Fibroblast of lung (primary cell): ENCODE measurements at regions not wholly inside any gene's neighbourhood (a gene's known extent, or its start where the extent isn't known, plus 50 kb on each side); places are given as distances from the start of the nearest gene placed in this dataset.

Source experiments
- DNase-seq, 2 donors: peaks; one replicate each; pipeline versions ENCODE4 v3.0.0 to v3.0.0-alpha.2; 2010; ENCODE audit warnings: low read depth in 2 of 2
- H2AFZ ChIP-seq: 2 replicates; pipeline ENCODE4 v1.5.1; 2012; ENCODE audit warnings: low read length, control low read depth, inconsistent platforms
- H3K27ac ChIP-seq: 2 replicates; pipeline ENCODE4 v1.5.1; 2011; ENCODE audit warnings: low read length, control low read depth; ENCODE audit not compliant: insufficient read depth
- H3K27me3 ChIP-seq: 2 replicates; pipeline ENCODE4 v1.5.1; 2011; ENCODE audit warnings: mild to moderate bottlenecking, low read length; ENCODE audit not compliant: control insufficient read depth, insufficient read depth
- H3K36me3 ChIP-seq: 2 replicates; pipeline ENCODE4 v1.5.1; 2011; ENCODE audit warnings: low read length; ENCODE audit not compliant: control insufficient read depth, insufficient read depth
- H3K4me1 ChIP-seq: 2 replicates; pipeline ENCODE4 v1.5.1; 2011; ENCODE audit warnings: low read length; ENCODE audit not compliant: control insufficient read depth, insufficient read depth; ENCODE audit errors: extremely low read depth
- H3K4me2 ChIP-seq: 2 replicates; pipeline ENCODE4 v1.5.1; 2011; ENCODE audit warnings: low read length, control low read depth; ENCODE audit not compliant: insufficient read depth; ENCODE audit errors: extremely low read depth
- H3K4me3 ChIP-seq, 4 experiments: fragments of 200-600 bp in 1 of 4; sonication (generic) in 1 of 4; replicated peaks in 1 of 4; 2 replicates each; pipeline ENCODE4 v1.5.1; 2011 to 2016; ENCODE audit warnings: low read length in 4 of 4, low read depth in 3 of 4, mild to moderate bottlenecking in 3 of 4, control low read depth in 2 of 4, inconsistent platforms in 1 of 4, mixed read lengths in 1 of 4; ENCODE audit not compliant: insufficient read depth in 1 of 4; ENCODE audit errors: control extremely low read depth in 1 of 4
- H3K79me2 ChIP-seq: 2 replicates; pipeline ENCODE4 v1.5.1; 2012; ENCODE audit warnings: mild to moderate bottlenecking, low read length, inconsistent platforms; ENCODE audit not compliant: control insufficient read depth, insufficient read depth
- H3K9ac ChIP-seq: 2 replicates; pipeline ENCODE4 v1.5.1; 2011; ENCODE audit warnings: mild to moderate bottlenecking, low read length, control low read depth; ENCODE audit not compliant: insufficient read depth
- H3K9me3 ChIP-seq: 2 replicates; pipeline ENCODE4 v1.5.1; 2012; ENCODE audit warnings: low read depth, low read length; ENCODE audit not compliant: control insufficient read depth, insufficient read depth
- H4K20me1 ChIP-seq: 2 replicates; pipeline ENCODE4 v1.5.1; 2011; ENCODE audit warnings: low read length; ENCODE audit not compliant: control insufficient read depth, insufficient read depth; ENCODE audit errors: extremely low read depth
- EZH2 ChIP-seq: IDR thresholded peaks from 2 replicates; pipeline ENCODE4 v1.5.1; 2012; ENCODE audit warnings: low read length, control low read depth, mild to moderate bottlenecking; ENCODE audit errors: missing control alignments
- TF ChIP-seq, protein P1 (sequence below), 2 donors: IDR thresholded peaks in 1 of 2; conservative IDR thresholded peaks in 1 of 2; 1 replicate in 1 of 2; 2 replicates in 1 of 2; pipeline ENCODE4 v1.5.1; 2011 to 2012; ENCODE audit warnings: low read length in 2 of 2, control low read depth in 1 of 2, inconsistent platforms in 1 of 2, low read depth in 1 of 2, mild to moderate bottlenecking in 1 of 2

DNA sequence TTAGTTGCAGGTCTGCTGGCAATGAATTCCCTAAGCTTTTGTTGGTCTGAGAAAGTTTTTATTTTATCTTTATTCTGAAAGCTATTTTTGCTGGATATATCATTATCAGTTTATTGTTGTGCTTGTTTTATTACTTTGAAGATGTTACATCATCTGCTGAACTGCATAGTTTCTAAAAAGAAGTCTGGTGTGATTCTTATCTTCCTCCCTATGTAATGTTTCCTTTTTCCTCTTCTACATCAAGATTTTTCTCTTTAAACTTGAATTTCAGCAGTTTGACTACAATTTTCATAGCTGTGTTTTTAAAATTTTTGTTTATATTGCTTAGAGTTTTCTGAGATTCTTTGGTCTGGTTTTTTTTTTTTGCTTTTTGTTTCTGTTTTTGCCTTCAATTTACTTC lies 137.1 kb upstream of the PMCH start:
- no peaks in the 10 kb centered on the region for H3K4me1 ChIP-seq
- H3K27ac ChIP-seq, result no peak overlapping the region
- H3K4me3 ChIP-seq, result no peak overlapping the region
- H3K9me3 ChIP-seq, result no peaks in the 10 kb centered on the region
- TF ChIP-seq, protein P1, sequence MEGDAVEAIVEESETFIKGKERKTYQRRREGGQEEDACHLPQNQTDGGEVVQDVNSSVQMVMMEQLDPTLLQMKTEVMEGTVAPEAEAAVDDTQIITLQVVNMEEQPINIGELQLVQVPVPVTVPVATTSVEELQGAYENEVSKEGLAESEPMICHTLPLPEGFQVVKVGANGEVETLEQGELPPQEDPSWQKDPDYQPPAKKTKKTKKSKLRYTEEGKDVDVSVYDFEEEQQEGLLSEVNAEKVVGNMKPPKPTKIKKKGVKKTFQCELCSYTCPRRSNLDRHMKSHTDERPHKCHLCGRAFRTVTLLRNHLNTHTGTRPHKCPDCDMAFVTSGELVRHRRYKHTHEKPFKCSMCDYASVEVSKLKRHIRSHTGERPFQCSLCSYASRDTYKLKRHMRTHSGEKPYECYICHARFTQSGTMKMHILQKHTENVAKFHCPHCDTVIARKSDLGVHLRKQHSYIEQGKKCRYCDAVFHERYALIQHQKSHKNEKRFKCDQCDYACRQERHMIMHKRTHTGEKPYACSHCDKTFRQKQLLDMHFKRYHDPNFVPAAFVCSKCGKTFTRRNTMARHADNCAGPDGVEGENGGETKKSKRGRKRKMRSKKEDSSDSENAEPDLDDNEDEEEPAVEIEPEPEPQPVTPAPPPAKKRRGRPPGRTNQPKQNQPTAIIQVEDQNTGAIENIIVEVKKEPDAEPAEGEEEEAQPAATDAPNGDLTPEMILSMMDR (conservative IDR thresholded peaks at IDR 0.05 in 1 of 2, IDR thresholded peaks at IDR 0.05 in 1 of 2; ENCODE audit: low read depth in 1 of 2, low read length in 2 of 2), result no peak
- no peak for TF ChIP-seq EZH2
- no peak for DNase-seq
- H3K36me3 ChIP-seq, result no peaks in the 10 kb centered on the region
- H3K4me2 ChIP-seq, result no peak overlapping the region
- no peak overlapping the region for H3K9ac ChIP-seq
- no peak overlapping the region for H2AFZ ChIP-seq
- no peaks in the 10 kb centered on the region for H3K79me2 ChIP-seq
- H3K27me3 ChIP-seq, result no peaks in the 10 kb centered on the region
- no peaks in the 10 kb centered on the region for H4K20me1 ChIP-seq

DNA sequence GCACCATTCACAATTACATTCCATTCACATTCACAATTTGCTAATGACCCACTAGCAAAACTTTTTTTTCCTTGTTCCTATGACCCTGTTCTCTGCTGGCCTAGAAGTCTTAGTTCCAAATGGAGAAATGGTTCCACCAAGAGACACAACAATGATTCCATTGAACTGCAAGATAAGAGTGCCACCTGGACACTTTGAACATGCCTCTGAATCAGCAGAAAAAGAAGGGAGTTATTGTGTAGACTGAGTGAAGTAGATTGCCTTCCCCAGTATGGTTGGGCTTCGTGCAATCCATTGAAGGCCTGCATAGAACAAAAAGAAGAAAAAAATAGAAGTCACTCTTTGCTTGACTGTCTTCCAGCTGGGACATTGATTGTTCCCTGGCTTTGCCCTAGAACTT lies 133.8 kb upstream of the PMCH start:
- no peak for DNase-seq
- no peaks in the 10 kb centered on the region for H3K36me3 ChIP-seq
- H2AFZ ChIP-seq, result no peak overlapping the region
- H3K27me3 ChIP-seq, result no peaks in the 10 kb centered on the region
- no peaks in the 10 kb centered on the region for H3K9me3 ChIP-seq
- no peak overlapping the region for H3K4me3 ChIP-seq
- TF ChIP-seq EZH2, result no peak
- TF ChIP-seq, protein P1 (conservative IDR thresholded peaks at IDR 0.05 in 1 of 2, IDR thresholded peaks at IDR 0.05 in 1 of 2; ENCODE audit: low read depth in 1 of 2, low read length in 2 of 2), result no peak
- no peak overlapping the region for H3K4me2 ChIP-seq
- H3K79me2 ChIP-seq, result no peaks in the 10 kb centered on the region
- no peaks in the 10 kb centered on the region for H3K4me1 ChIP-seq
- no peak overlapping the region for H3K27ac ChIP-seq
- no peak overlapping the region for H3K9ac ChIP-seq
- no peaks in the 10 kb centered on the region for H4K20me1 ChIP-seq

DNA sequence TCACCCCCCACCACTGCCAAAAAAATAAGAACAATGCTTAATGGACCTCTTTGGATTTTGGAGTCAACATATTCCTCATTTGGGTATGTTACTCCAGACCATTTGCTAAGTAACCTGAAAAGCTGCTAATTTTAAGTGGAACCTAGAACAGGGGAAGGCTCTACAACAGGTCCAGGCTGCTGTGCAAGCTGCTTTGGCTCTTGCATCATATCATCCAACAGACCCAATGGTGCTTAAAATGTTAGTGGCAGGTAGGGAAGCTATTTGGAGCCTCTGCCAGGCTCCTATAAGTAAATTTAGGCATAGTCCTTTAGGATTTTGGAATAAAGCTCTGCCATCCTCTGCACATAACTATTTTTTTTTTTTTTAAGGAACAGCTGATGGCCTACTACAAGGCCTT lies 132.2 kb upstream of the PMCH start:
- Histone ChIP-seq H3K9me3 (no peaks in the 10 kb centered on the region), H3K4me3 (no peak overlapping the region), H4K20me1 (no peaks in the 10 kb centered on the region), H3K27me3 (no peaks in the 10 kb centered on the region), H3K4me1 (no peaks in the 10 kb centered on the region), H2AFZ (no peak overlapping the region), H3K27ac (no peak overlapping the region), H3K4me2 (no peak overlapping the region), H3K9ac (no peak overlapping the region), H3K36me3 (no peaks in the 10 kb centered on the region), H3K79me2 (no peaks in the 10 kb centered on the region)
- DNase-seq, result no peak
- TF ChIP-seq, protein P1 (conservative IDR thresholded peaks at IDR 0.05 in 1 of 2, IDR thresholded peaks at IDR 0.05 in 1 of 2; ENCODE audit: low read depth in 1 of 2, low read length in 2 of 2), result no peak
- no peak for TF ChIP-seq EZH2
